ENCODE measurements at regions not wholly inside any gene's neighbourhood (a gene's known extent, or its start where the extent isn't known, plus 50 kb on each side); places are given as distances from the start of the nearest gene placed in this dataset.
A peak's percentile ranks its signal among the peaks of the same experiment; 100 is the strongest.

- DNase-seq (ENCODE audit: low spot score) = no peak
- no peak for TF ChIP-seq CTCF (IDR thresholded peaks at IDR 0.05)
- no peak overlapping the region for H3K4me3 Mint-ChIP-seq (ENCODE audit: unreplicated experiment)
- no peaks in the 10 kb centered on the region for H3K27me3 Mint-ChIP-seq (ENCODE audit: low read depth)
- peaks cover 7% of the 10 kb centered on the region for H3K9me3 Mint-ChIP-seq (ENCODE audit: low read depth)
- H3K4me1 Mint-ChIP-seq (ENCODE audit: low read depth) = peaks cover 13% of the 10 kb centered on the region
- H3K36me3 Mint-ChIP-seq (ENCODE audit: low read depth) = no peaks in the 10 kb centered on the region
- H3K27ac Mint-ChIP-seq (ENCODE audit: unreplicated experiment) = no peak overlapping the region
Observed at GRCh38 chr6:47141171-47141570, 99.0 kb upstream of the ADGRF1 start.

GRCh38 chr6:47138046-47138445, 95.9 kb upstream of the ADGRF1 start:
- Mint-ChIP-seq H3K27ac (ENCODE audit: unreplicated experiment) (no peak overlapping the region), H3K27me3 (ENCODE audit: low read depth) (no peaks in the 10 kb centered on the region), H3K4me1 (ENCODE audit: low read depth) (peaks cover 21% of the 10 kb centered on the region), H3K4me3 (ENCODE audit: unreplicated experiment) (no peak overlapping the region), H3K36me3 (ENCODE audit: low read depth) (no peaks in the 10 kb centered on the region), H3K9me3 (ENCODE audit: low read depth) (peaks cover 7% of the 10 kb centered on the region)
- no peak for DNase-seq (ENCODE audit: low spot score)
- no peak for TF ChIP-seq CTCF (IDR thresholded peaks at IDR 0.05)

GRCh38 chr6:47137073-47137472, 94.9 kb upstream of the ADGRF1 start:
- H3K9me3 Mint-ChIP-seq (ENCODE audit: low read depth) = no peaks in the 10 kb centered on the region
- no peak overlapping the region for H3K27ac Mint-ChIP-seq (ENCODE audit: unreplicated experiment)
- no peak overlapping the region for H3K4me3 Mint-ChIP-seq (ENCODE audit: unreplicated experiment)
- no peaks in the 10 kb centered on the region for H3K27me3 Mint-ChIP-seq (ENCODE audit: low read depth)
- H3K4me1 Mint-ChIP-seq (ENCODE audit: low read depth) = peaks cover 21% of the 10 kb centered on the region
- no peaks in the 10 kb centered on the region for H3K36me3 Mint-ChIP-seq (ENCODE audit: low read depth)
- TF ChIP-seq CTCF (IDR thresholded peaks at IDR 0.05) = no peak
- no peak for DNase-seq (ENCODE audit: low spot score)

- Mint-ChIP-seq H3K4me1 (ENCODE audit: low read depth) (peaks cover 21% of the 10 kb centered on the region), H3K27me3 (ENCODE audit: low read depth) (no peaks in the 10 kb centered on the region), H3K9me3 (ENCODE audit: low read depth) (no peaks in the 10 kb centered on the region), H3K27ac (ENCODE audit: unreplicated experiment) (peak overlapping the region; percentile 22), H3K4me3 (ENCODE audit: unreplicated experiment) (no peak overlapping the region), H3K36me3 (ENCODE audit: low read depth) (no peaks in the 10 kb centered on the region)
- TF ChIP-seq CTCF (IDR thresholded peaks at IDR 0.05) = no peak
- DNase-seq (ENCODE audit: low spot score) = no peak
Observed at GRCh38 chr6:47135772-47136171, 93.6 kb upstream of the ADGRF1 start.

- no peaks in the 10 kb centered on the region for H3K36me3 Mint-ChIP-seq (ENCODE audit: low read depth)
- no peak for DNase-seq (ENCODE audit: low spot score)
- TF ChIP-seq CTCF (IDR thresholded peaks at IDR 0.05) = no peak
- H3K4me1 Mint-ChIP-seq (ENCODE audit: low read depth) = peaks cover 29% of the 10 kb centered on the region
- H3K27ac Mint-ChIP-seq (ENCODE audit: unreplicated experiment) = peak overlapping the region; percentile 89
- H3K9me3 Mint-ChIP-seq (ENCODE audit: low read depth) = no peaks in the 10 kb centered on the region
- H3K4me3 Mint-ChIP-seq (ENCODE audit: unreplicated experiment) = peak overlapping the region; percentile 42
- no peaks in the 10 kb centered on the region for H3K27me3 Mint-ChIP-seq (ENCODE audit: low read depth)
Observed at GRCh38 chr6:47134476-47135189, 92.5 kb upstream of the ADGRF1 start.

Data from chondrocyte (in vitro differentiated cells).